Stomach (tissue), 8 donors: ENCODE measurements at regions not wholly inside any gene's neighbourhood (a gene's known extent, or its start where the extent isn't known, plus 50 kb on each side); places are given as distances from the start of the nearest gene placed in this dataset.

Experiments used
- DNase-seq, 2 donors: peaks; one replicate each; pipeline versions ENCODE4 v3.0.0 to v3.0.0-alpha.2; 2013 to 2019
- H3K27ac ChIP-seq, 5 donors: fragments of 200-600 bp in 4 of 5; sonication (generic) in 4 of 5; one replicate each; pipeline ENCODE4 v1.5.1; 2013 to 2019; ENCODE audit warnings: mild to moderate bottlenecking in 1 of 5, moderate library complexity in 1 of 5
- H3K27me3 ChIP-seq, 3 donors: fragments of 200-600 bp; sonication (generic); one replicate each; pipeline ENCODE4 v1.5.1; 2017 to 2019; ENCODE audit warnings: mixed run types in 1 of 3
- H3K36me3 ChIP-seq, 4 donors: fragments of 200-600 bp; sonication (generic); 1 replicate in 3 of 4; 2 replicates in 1 of 4; pipeline ENCODE4 v1.5.1; 2016 to 2019
- H3K4me1 ChIP-seq, 4 donors: fragments of 200-600 bp; sonication (generic); one replicate each; pipeline ENCODE4 v1.5.1; 2016 to 2019
- H3K4me3 ChIP-seq, 4 donors: fragments of 200-600 bp; sonication (generic) in 3 of 4; one replicate each; pipeline ENCODE4 v1.5.1; 2016 to 2019; ENCODE audit warnings: mild to moderate bottlenecking in 1 of 4
- H3K9me3 ChIP-seq, 4 donors: fragments of 200-600 bp; sonication (generic); one replicate each; pipeline ENCODE4 v1.5.1; 2016 to 2019
- EP300 ChIP-seq: sonication (generic); formaldehyde crosslinking; IDR thresholded peaks from one replicate; pipeline ENCODE4 v1.6.1; 2017; ENCODE audit warnings: antibody characterized with exemption
- POLR2A ChIP-seq, 4 donors: fragments of 450-650 bp; IDR thresholded peaks; one replicate each; pipeline ENCODE4 v1.6.1; 2016; ENCODE audit warnings: antibody characterized with exemption in 4 of 4, control low read depth in 2 of 4, mild to moderate bottlenecking in 1 of 4, moderate library complexity in 1 of 4
- POLR2AphosphoS5 ChIP-seq, 3 donors: sonication (generic); formaldehyde crosslinking; IDR thresholded peaks; one replicate each; pipeline ENCODE4 v1.6.1; 2016; ENCODE audit warnings: antibody characterized with exemption in 3 of 3
- WGBS, 5 donors: extraction: QIAGEN DNeasy Blood & Tissue Kit in 3 of 5; methylation state at CpG; one replicate each; pipeline versions ENCODE4 v1.1.5 to v1.1.7; 2013 to 2018; 5-methylcytosine and 5-hydroxymethylcytosine counted together
- intact Hi-C: fragments of 100-400 bp; cut with DNase I; formaldehyde crosslinking; loops from one replicate; pipeline ENCODE4 v1.15.1; 2023; ENCODE audit warnings: low total_unique reads
- TF ChIP-seq, protein P1 (sequence below), 7 experiments: fragments of 450-650 bp in 4 of 7; fragments of 200-600 bp in 3 of 7; sonication (generic) in 3 of 7; IDR thresholded peaks; one replicate each; pipeline ENCODE4 v1.5.1; 2016 to 2019; ENCODE audit warnings: antibody characterized with exemption in 7 of 7, control low read depth in 2 of 7, mild to moderate bottlenecking in 1 of 7
- donor health status: healthy with polysubstance abuse.
- donor health status: Bipolar disorder and iron deficiency.
- donor health status: healthy.

GRCh38 chr10:61166065-61166464 lies 222.1 kb upstream of the RHOBTB1 start:
- H3K27me3 ChIP-seq, result no peaks in the 10 kb centered on the region
- peaks cover 0 to 21% (median 8%) of the 10 kb centered on the region in 4 donors for H3K4me1 ChIP-seq
- H3K36me3 ChIP-seq, result no peaks in the 10 kb centered on the region
- intact Hi-C loops, result no loop called here
- peak overlapping the region in 1 of 5 donors; percentile 14 for H3K27ac ChIP-seq
- H3K4me3 ChIP-seq, result no peak overlapping the region
- peak in 1 of 2 donors; percentile 13 for DNase-seq
- TF ChIP-seq, protein P1, sequence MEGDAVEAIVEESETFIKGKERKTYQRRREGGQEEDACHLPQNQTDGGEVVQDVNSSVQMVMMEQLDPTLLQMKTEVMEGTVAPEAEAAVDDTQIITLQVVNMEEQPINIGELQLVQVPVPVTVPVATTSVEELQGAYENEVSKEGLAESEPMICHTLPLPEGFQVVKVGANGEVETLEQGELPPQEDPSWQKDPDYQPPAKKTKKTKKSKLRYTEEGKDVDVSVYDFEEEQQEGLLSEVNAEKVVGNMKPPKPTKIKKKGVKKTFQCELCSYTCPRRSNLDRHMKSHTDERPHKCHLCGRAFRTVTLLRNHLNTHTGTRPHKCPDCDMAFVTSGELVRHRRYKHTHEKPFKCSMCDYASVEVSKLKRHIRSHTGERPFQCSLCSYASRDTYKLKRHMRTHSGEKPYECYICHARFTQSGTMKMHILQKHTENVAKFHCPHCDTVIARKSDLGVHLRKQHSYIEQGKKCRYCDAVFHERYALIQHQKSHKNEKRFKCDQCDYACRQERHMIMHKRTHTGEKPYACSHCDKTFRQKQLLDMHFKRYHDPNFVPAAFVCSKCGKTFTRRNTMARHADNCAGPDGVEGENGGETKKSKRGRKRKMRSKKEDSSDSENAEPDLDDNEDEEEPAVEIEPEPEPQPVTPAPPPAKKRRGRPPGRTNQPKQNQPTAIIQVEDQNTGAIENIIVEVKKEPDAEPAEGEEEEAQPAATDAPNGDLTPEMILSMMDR (IDR thresholded peaks at IDR 0.05), result no peak
- TF ChIP-seq POLR2A (IDR thresholded peaks at IDR 0.05) (no peak), POLR2AphosphoS5 (IDR thresholded peaks at IDR 0.05) (no peak), EP300 (no peak)
- no peaks in the 10 kb centered on the region for H3K9me3 ChIP-seq

- 39 to 55% (median 47%) methylated on average over 6 of the region's 6 CpGs for WGBS, 5 donors
- peak overlapping the region in 1 of 5 donors; percentile 14 for H3K27ac ChIP-seq
- no peaks in the 10 kb centered on the region for H3K9me3 ChIP-seq
- no peaks in the 10 kb centered on the region for H3K36me3 ChIP-seq
- no peak overlapping the region for H3K4me3 ChIP-seq
- TF ChIP-seq POLR2A (IDR thresholded peaks at IDR 0.05) (no peak), EP300 (no peak), POLR2AphosphoS5 (IDR thresholded peaks at IDR 0.05) (no peak)
- TF ChIP-seq, protein P1 (IDR thresholded peaks at IDR 0.05), result no peak
- intact Hi-C loops, result no loop called here
- peak; percentile 25 to 45 for DNase-seq
- H3K4me1 ChIP-seq, result peaks cover 0 to 21% (median 8%) of the 10 kb centered on the region in 4 donors
- no peaks in the 10 kb centered on the region for H3K27me3 ChIP-seq
Observed at GRCh38 chr10:61164458-61165160, 220.6 kb upstream of the RHOBTB1 start.

- TF ChIP-seq POLR2AphosphoS5 (IDR thresholded peaks at IDR 0.05), result no peak
- TF ChIP-seq, protein P1 (IDR thresholded peaks at IDR 0.05), result no peak
- TF ChIP-seq POLR2A (IDR thresholded peaks at IDR 0.05), result no peak
- TF ChIP-seq EP300, result no peak
- intact Hi-C loops, result no loop called here
- no peak overlapping the region for H3K27ac ChIP-seq
- H3K4me1 ChIP-seq, result peaks cover 0 to 21% (median 8%) of the 10 kb centered on the region in 4 donors
- no peaks in the 10 kb centered on the region for H3K9me3 ChIP-seq
- no peak overlapping the region for H3K4me3 ChIP-seq
- 94 to 97% (median 96%) methylated on average over 7 of the region's 7 CpGs for WGBS, 5 donors
- no peaks in the 10 kb centered on the region for H3K36me3 ChIP-seq
- H3K27me3 ChIP-seq, result no peaks in the 10 kb centered on the region
- DNase-seq, result no peak
Observed at GRCh38 chr10:61163403-61163802, 219.4 kb upstream of the RHOBTB1 start.

DNA sequence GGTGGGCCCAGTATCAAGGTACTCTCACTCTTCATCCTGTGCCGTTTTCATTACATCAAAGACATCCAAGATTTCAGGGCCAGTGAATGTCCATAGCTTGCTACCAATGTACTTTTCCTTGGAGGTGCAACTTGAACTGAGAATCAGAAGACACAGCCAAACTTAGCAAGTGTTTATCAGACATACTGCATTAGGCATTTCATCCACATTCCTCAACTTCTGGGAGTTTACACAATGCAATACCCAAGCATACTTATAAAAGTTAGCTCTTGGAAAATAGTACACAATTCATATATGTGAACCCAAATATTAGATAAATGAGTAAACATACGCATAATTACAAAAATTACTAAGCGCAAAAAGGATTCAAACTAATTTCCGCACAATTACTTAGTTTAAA lies 216.3 kb upstream of the RHOBTB1 start:
- Histone ChIP-seq H3K4me1 (peaks cover 0 to 9% (median 8%) of the 10 kb centered on the region in 4 donors), H3K36me3 (no peaks in the 10 kb centered on the region), H3K27ac (no peak overlapping the region), H3K9me3 (no peaks in the 10 kb centered on the region), H3K27me3 (no peaks in the 10 kb centered on the region), H3K4me3 (no peak overlapping the region)
- WGBS, 5 donors, result 70 to 94% (median 88%) methylated on average over 4 of the region's 4 CpGs
- DNase-seq, result no peak
- TF ChIP-seq POLR2AphosphoS5 (IDR thresholded peaks at IDR 0.05), result no peak
- TF ChIP-seq POLR2A (IDR thresholded peaks at IDR 0.05), result no peak
- TF ChIP-seq EP300, result no peak
- TF ChIP-seq, protein P1 (IDR thresholded peaks at IDR 0.05), result no peak
- intact Hi-C loops, result no loop called here
